Trophoblast cell (in vitro differentiated cells and primary cell): ENCODE measurements at regions not wholly inside any gene's neighbourhood (a gene's known extent, or its start where the extent isn't known, plus 50 kb on each side); places are given as distances from the start of the nearest gene placed in this dataset.

Experiments
- DNase-seq, 2 donors: peaks; one replicate each; pipeline ENCODE4 v3.0.0-alpha.2; 2016
- H2AFZ ChIP-seq: 2 replicates; pipeline ENCODE4 v1.6.1; 2013; ENCODE audit warnings: low read length, moderate library complexity, mild to moderate bottlenecking; ENCODE audit not compliant: insufficient read depth, poor library complexity
- H2AK5ac ChIP-seq: 2 replicates; pipeline ENCODE4 v1.6.1; 2013; ENCODE audit warnings: mild to moderate bottlenecking, low read length
- H2BK120ac ChIP-seq: 2 replicates; pipeline ENCODE4 v1.6.1; 2013; ENCODE audit warnings: low read length, mild to moderate bottlenecking, moderate library complexity; ENCODE audit not compliant: insufficient read depth, poor library complexity
- H2BK12ac ChIP-seq: 2 replicates; pipeline ENCODE4 v1.6.1; 2013; ENCODE audit warnings: mild to moderate bottlenecking, low read length, moderate library complexity
- H2BK5ac ChIP-seq: 2 replicates; pipeline ENCODE4 v1.6.1; 2013; ENCODE audit warnings: low read length, low read depth, moderate library complexity, mild to moderate bottlenecking; ENCODE audit not compliant: poor library complexity
- H3K14ac ChIP-seq: 2 replicates; pipeline ENCODE4 v1.6.1; 2013; ENCODE audit warnings: mild to moderate bottlenecking, low read length
- H3K18ac ChIP-seq: 2 replicates; pipeline ENCODE4 v1.6.1; 2013; ENCODE audit warnings: mild to moderate bottlenecking, low read length
- H3K23ac ChIP-seq: 2 replicates; pipeline ENCODE4 v1.6.1; 2013; ENCODE audit warnings: low read length
- H3K27ac ChIP-seq: 2 replicates; pipeline ENCODE4 v1.5.1; 2013; ENCODE audit warnings: low read depth, mild to moderate bottlenecking, inconsistent platforms, low read length, moderate library complexity
- H3K27me3 ChIP-seq: 2 replicates; pipeline ENCODE4 v1.6.1; 2013; ENCODE audit warnings: inconsistent platforms, mild to moderate bottlenecking, low read length, moderate library complexity; ENCODE audit not compliant: insufficient read depth
- H3K36me3 ChIP-seq, 2 experiments: 1 replicate in 1 of 2; 2 replicates in 1 of 2; pipeline ENCODE4 v1.6.1; 2013; ENCODE audit warnings: low read length in 2 of 2, mild to moderate bottlenecking in 2 of 2, moderate library complexity in 1 of 2; ENCODE audit not compliant: insufficient read depth in 2 of 2, control insufficient read depth in 1 of 2
- H3K4ac ChIP-seq: 2 replicates; pipeline ENCODE4 v1.6.1; 2013; ENCODE audit warnings: low read depth, mild to moderate bottlenecking, low read length, moderate library complexity
- H3K4me1 ChIP-seq, 2 experiments: 1 replicate in 1 of 2; 2 replicates in 1 of 2; pipeline ENCODE4 v1.6.1; 2013; ENCODE audit warnings: low read length in 2 of 2, mild to moderate bottlenecking in 2 of 2, moderate library complexity in 1 of 2; ENCODE audit not compliant: insufficient read depth in 2 of 2, control insufficient read depth in 1 of 2
- H3K4me2 ChIP-seq: 2 replicates; pipeline ENCODE4 v1.6.1; 2013; ENCODE audit warnings: inconsistent platforms, mild to moderate bottlenecking, low read length, moderate library complexity
- H3K4me3 ChIP-seq: 2 replicates; pipeline ENCODE4 v1.5.1; 2013; ENCODE audit warnings: mild to moderate bottlenecking, low read depth, low read length, inconsistent platforms
- H3K79me1 ChIP-seq: one replicate; pipeline ENCODE4 v1.6.1; 2013; ENCODE audit warnings: low read length
- H3K79me2 ChIP-seq: 2 replicates; pipeline ENCODE4 v1.6.1; 2013; ENCODE audit warnings: low read length, mild to moderate bottlenecking; ENCODE audit not compliant: control insufficient read depth, insufficient read depth, poor library complexity
- H3K9ac ChIP-seq: 2 replicates; pipeline ENCODE4 v1.6.1; 2013; ENCODE audit warnings: mild to moderate bottlenecking, low read length
- H3K9me3 ChIP-seq: 2 replicates; pipeline ENCODE4 v1.6.1; 2013; ENCODE audit warnings: low read depth, mild to moderate bottlenecking, control low read depth, inconsistent platforms, low read length; ENCODE audit not compliant: insufficient read depth
- H4K12ac ChIP-seq: 2 replicates; pipeline ENCODE4 v1.6.1; 2013; ENCODE audit warnings: low read depth, mild to moderate bottlenecking, low read length, moderate library complexity
- H4K8ac ChIP-seq: 2 replicates; pipeline ENCODE4 v1.6.1; 2013; ENCODE audit warnings: low read depth, mild to moderate bottlenecking, low read length, moderate library complexity
- H4K91ac ChIP-seq: one replicate; pipeline ENCODE4 v1.6.1; 2013; ENCODE audit warnings: low read depth, mild to moderate bottlenecking, low read length, moderate library complexity
- WGBS: extraction: QIAGEN DNeasy Blood & Tissue Kit; methylation state at CpG from one replicate; pipeline ENCODE4 v1.1.7; 2013; ENCODE audit warnings: missing lambda C conversion rate; ENCODE audit not compliant: insufficient read length, insufficient coverage; ENCODE audit errors: extremely low coverage; 5-methylcytosine and 5-hydroxymethylcytosine counted together

GRCh38 chr7:51757960-51758359 lies 441.4 kb upstream of the COBL start:
- Histone ChIP-seq H4K12ac (no peak overlapping the region), H2BK120ac (no peak overlapping the region), H3K9me3 (no peaks in the 10 kb centered on the region), H3K79me2 (no peaks in the 10 kb centered on the region), H3K4ac (no peak overlapping the region), H3K4me2 (no peak overlapping the region), H3K4me3 (no peak overlapping the region), H3K36me3 (no peaks in the 10 kb centered on the region), H2BK5ac (no peak overlapping the region), H3K79me1 (no peaks in the 10 kb centered on the region), H2BK12ac (no peak overlapping the region), H3K23ac (no peak overlapping the region), H3K14ac (no peak overlapping the region), H2AK5ac (no peak overlapping the region), H4K8ac (no peak overlapping the region), H4K91ac (no peak overlapping the region), H3K4me1 (no peaks in the 10 kb centered on the region), H3K27ac (no peak overlapping the region), H3K9ac (no peak overlapping the region), H2AFZ (no peak overlapping the region), H3K18ac (no peak overlapping the region), H3K27me3 (no peaks in the 10 kb centered on the region)
- no CpG with 5 or more reads among the region's 6 CpGs for WGBS
- no peak for DNase-seq

- Histone ChIP-seq H4K91ac (no peak overlapping the region), H3K4me3 (no peak overlapping the region), H3K18ac (no peak overlapping the region), H3K27me3 (no peaks in the 10 kb centered on the region), H3K27ac (no peak overlapping the region), H3K9me3 (peaks cover 2% of the 10 kb centered on the region), H3K14ac (no peak overlapping the region), H2AK5ac (no peak overlapping the region), H2AFZ (no peak overlapping the region), H3K4ac (no peak overlapping the region), H2BK120ac (no peak overlapping the region), H3K79me1 (no peaks in the 10 kb centered on the region), H3K4me2 (no peak overlapping the region), H2BK12ac (no peak overlapping the region), H3K9ac (no peak overlapping the region), H4K8ac (no peak overlapping the region), H2BK5ac (no peak overlapping the region), H3K79me2 (no peaks in the 10 kb centered on the region), H3K36me3 (no peaks in the 10 kb centered on the region), H4K12ac (no peak overlapping the region), H3K4me1 (no peaks in the 10 kb centered on the region), H3K23ac (no peak overlapping the region)
- DNase-seq = no peak
These were observed 416.3 kb upstream of the COBL start for GRCh38 chr7:51732951-51733350.

- Histone ChIP-seq H3K27me3 (no peaks in the 10 kb centered on the region), H2BK12ac (no peak overlapping the region), H4K8ac (no peak overlapping the region), H3K18ac (no peak overlapping the region), H3K9me3 (peaks cover 2% of the 10 kb centered on the region), H2AK5ac (no peak overlapping the region), H3K4me2 (no peak overlapping the region), H2BK120ac (no peak overlapping the region), H3K14ac (no peak overlapping the region), H2BK5ac (no peak overlapping the region), H2AFZ (no peak overlapping the region), H3K79me2 (no peaks in the 10 kb centered on the region), H4K12ac (no peak overlapping the region), H4K91ac (no peak overlapping the region), H3K4me3 (no peak overlapping the region), H3K27ac (no peak overlapping the region), H3K4me1 (no peaks in the 10 kb centered on the region), H3K36me3 (no peaks in the 10 kb centered on the region), H3K4ac (no peak overlapping the region), H3K9ac (no peak overlapping the region), H3K79me1 (no peaks in the 10 kb centered on the region), H3K23ac (no peak overlapping the region)
- DNase-seq = no peak
- WGBS = no CpG with 5 or more reads among the region's 5 CpGs
These were observed 415.5 kb upstream of the COBL start for GRCh38 chr7:51732116-51732515.

- no peak overlapping the region for H3K18ac ChIP-seq
- H4K8ac ChIP-seq = no peak overlapping the region
- no peaks in the 10 kb centered on the region for H3K27me3 ChIP-seq
- H3K79me1 ChIP-seq = no peaks in the 10 kb centered on the region
- H3K79me2 ChIP-seq = no peaks in the 10 kb centered on the region
- H3K23ac ChIP-seq = no peak overlapping the region
- no peak overlapping the region for H4K91ac ChIP-seq
- no peak overlapping the region for H3K14ac ChIP-seq
- no peak overlapping the region for H2BK12ac ChIP-seq
- H2BK120ac ChIP-seq = no peak overlapping the region
- no peak overlapping the region for H3K4ac ChIP-seq
- H2AFZ ChIP-seq = no peak overlapping the region
- no peak overlapping the region for H3K9ac ChIP-seq
- H2AK5ac ChIP-seq = no peak overlapping the region
- H3K9me3 ChIP-seq = peaks cover 2% of the 10 kb centered on the region
- H3K4me3 ChIP-seq = no peak overlapping the region
- H3K27ac ChIP-seq = no peak overlapping the region
- H3K4me1 ChIP-seq = no peaks in the 10 kb centered on the region
- no peak overlapping the region for H2BK5ac ChIP-seq
- no peaks in the 10 kb centered on the region for H3K36me3 ChIP-seq
- DNase-seq = no peak
- WGBS = no CpG with 5 or more reads among the region's 4 CpGs
- no peak overlapping the region for H4K12ac ChIP-seq
- H3K4me2 ChIP-seq = no peak overlapping the region
These were observed 414.5 kb upstream of the COBL start for GRCh38 chr7:51731075-51731474.

- Histone ChIP-seq H3K23ac (no peak overlapping the region), H2AK5ac (no peak overlapping the region), H3K4me2 (no peak overlapping the region), H3K4me1 (no peaks in the 10 kb centered on the region), H4K12ac (no peak overlapping the region), H3K27me3 (no peaks in the 10 kb centered on the region), H3K4me3 (no peak overlapping the region), H3K14ac (no peak overlapping the region), H4K91ac (no peak overlapping the region), H2AFZ (no peak overlapping the region), H2BK120ac (no peak overlapping the region), H3K79me2 (no peaks in the 10 kb centered on the region), H3K9ac (no peak overlapping the region), H3K27ac (no peak overlapping the region), H3K18ac (no peak overlapping the region), H3K36me3 (no peaks in the 10 kb centered on the region), H2BK12ac (no peak overlapping the region), H3K4ac (no peak overlapping the region), H4K8ac (no peak overlapping the region), H3K79me1 (no peaks in the 10 kb centered on the region), H2BK5ac (no peak overlapping the region), H3K9me3 (no peaks in the 10 kb centered on the region)
- DNase-seq = no peak
- no CpG with 5 or more reads among the region's 2 CpGs for WGBS
These were observed 410.8 kb upstream of the COBL start for GRCh38 chr7:51727441-51727840.
